ENCODE measurements at regions not wholly inside any gene's neighbourhood (a gene's known extent, or its start where the extent isn't known, plus 50 kb on each side); places are given as distances from the start of the nearest gene placed in this dataset.

DNA sequence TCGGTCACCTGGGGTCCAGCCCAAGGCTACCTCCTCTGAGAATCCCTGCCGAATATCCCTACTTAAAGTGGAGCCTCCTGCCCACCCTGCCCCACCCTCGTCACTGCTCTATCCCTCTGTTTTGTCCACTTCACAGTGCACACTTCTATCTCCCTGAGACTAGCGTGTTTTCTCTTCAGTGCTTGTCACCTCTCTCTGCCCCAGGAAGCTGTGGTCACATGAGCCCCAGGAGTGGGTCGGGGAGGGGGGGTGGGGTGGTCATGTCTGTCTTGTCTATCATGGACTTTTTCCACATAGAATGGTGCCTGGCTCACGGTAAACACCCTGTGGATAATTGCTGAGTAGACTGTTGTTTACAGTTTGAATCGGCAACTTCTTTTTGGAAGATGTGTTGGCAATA is 673.6 kb downstream of the PTPRU start:
- TF ChIP-seq, protein P1, sequence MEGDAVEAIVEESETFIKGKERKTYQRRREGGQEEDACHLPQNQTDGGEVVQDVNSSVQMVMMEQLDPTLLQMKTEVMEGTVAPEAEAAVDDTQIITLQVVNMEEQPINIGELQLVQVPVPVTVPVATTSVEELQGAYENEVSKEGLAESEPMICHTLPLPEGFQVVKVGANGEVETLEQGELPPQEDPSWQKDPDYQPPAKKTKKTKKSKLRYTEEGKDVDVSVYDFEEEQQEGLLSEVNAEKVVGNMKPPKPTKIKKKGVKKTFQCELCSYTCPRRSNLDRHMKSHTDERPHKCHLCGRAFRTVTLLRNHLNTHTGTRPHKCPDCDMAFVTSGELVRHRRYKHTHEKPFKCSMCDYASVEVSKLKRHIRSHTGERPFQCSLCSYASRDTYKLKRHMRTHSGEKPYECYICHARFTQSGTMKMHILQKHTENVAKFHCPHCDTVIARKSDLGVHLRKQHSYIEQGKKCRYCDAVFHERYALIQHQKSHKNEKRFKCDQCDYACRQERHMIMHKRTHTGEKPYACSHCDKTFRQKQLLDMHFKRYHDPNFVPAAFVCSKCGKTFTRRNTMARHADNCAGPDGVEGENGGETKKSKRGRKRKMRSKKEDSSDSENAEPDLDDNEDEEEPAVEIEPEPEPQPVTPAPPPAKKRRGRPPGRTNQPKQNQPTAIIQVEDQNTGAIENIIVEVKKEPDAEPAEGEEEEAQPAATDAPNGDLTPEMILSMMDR (IDR thresholded peaks at IDR 0.05; ENCODE audit: unreplicated experiment): no peak
- no peak for DNase-seq (ENCODE audit: low spot score, unreplicated experiment)
- no peak overlapping the region for H3K27ac Mint-ChIP-seq
- H3K9me3 Mint-ChIP-seq (ENCODE audit: low read depth): no peaks in the 10 kb centered on the region
- peaks cover 7% of the 10 kb centered on the region for H3K27me3 Mint-ChIP-seq
- no peaks in the 10 kb centered on the region for H3K36me3 Mint-ChIP-seq (ENCODE audit: insufficient read depth)
- H3K4me3 Mint-ChIP-seq (ENCODE audit: low read depth): no peak overlapping the region
- H3K4me1 Mint-ChIP-seq (ENCODE audit: low read depth): no peaks in the 10 kb centered on the region

DNA sequence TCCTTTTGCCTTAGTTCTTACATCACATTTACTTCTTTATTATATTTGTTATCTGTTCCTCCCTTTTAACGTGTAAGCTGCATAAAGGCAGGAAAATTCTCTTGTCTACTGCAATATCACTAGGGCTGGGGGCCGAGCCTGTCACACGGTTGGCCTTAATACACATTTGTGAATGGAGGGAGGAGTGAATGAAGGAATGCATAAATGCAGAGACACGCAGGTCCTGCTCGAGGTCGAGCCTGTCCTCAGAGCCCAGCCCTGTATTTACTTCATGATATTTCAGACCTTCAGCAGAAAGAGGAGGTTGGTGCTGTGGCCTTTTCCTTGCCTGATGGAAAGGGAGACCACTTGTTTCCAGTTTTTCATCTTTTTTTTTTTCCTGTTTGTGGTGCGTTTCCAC is 671.3 kb downstream of the PTPRU start:
- DNase-seq (ENCODE audit: low spot score, unreplicated experiment): no peak
- Mint-ChIP-seq H3K4me3 (ENCODE audit: low read depth) (no peak overlapping the region), H3K9me3 (ENCODE audit: low read depth) (no peaks in the 10 kb centered on the region), H3K27ac (no peak overlapping the region), H3K4me1 (ENCODE audit: low read depth) (no peaks in the 10 kb centered on the region), H3K36me3 (ENCODE audit: insufficient read depth) (no peaks in the 10 kb centered on the region), H3K27me3 (peaks cover 8% of the 10 kb centered on the region)
- TF ChIP-seq, protein P1 (IDR thresholded peaks at IDR 0.05; ENCODE audit: unreplicated experiment): no peak

DNA sequence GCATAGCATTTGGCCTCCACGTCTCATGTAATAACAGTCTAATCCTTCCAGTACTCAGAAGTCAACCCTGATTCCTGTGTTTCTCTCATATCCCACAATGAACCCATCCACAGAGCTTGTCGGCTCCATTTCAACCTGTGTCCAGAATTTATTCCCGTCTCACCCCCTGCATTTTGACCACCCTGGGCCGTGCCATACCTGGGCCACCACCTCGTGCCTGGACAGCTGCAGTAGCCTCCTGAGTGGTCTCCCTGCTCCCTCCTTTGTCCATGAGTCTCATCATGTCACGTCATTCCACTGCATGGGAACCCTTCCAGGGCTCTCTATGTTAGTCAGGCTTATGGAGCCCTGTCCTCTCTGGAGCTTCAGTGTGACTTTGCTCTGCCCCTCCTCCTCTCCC is 670.6 kb downstream of the PTPRU start:
- H3K9me3 Mint-ChIP-seq (ENCODE audit: low read depth): no peaks in the 10 kb centered on the region
- H3K4me1 Mint-ChIP-seq (ENCODE audit: low read depth): no peaks in the 10 kb centered on the region
- no peak overlapping the region for H3K4me3 Mint-ChIP-seq (ENCODE audit: low read depth)
- no peak overlapping the region for H3K27ac Mint-ChIP-seq
- TF ChIP-seq, protein P1 (IDR thresholded peaks at IDR 0.05; ENCODE audit: unreplicated experiment): no peak
- no peak for DNase-seq (ENCODE audit: low spot score, unreplicated experiment)
- H3K27me3 Mint-ChIP-seq: peaks cover 10% of the 10 kb centered on the region
- H3K36me3 Mint-ChIP-seq (ENCODE audit: insufficient read depth): no peaks in the 10 kb centered on the region

DNA sequence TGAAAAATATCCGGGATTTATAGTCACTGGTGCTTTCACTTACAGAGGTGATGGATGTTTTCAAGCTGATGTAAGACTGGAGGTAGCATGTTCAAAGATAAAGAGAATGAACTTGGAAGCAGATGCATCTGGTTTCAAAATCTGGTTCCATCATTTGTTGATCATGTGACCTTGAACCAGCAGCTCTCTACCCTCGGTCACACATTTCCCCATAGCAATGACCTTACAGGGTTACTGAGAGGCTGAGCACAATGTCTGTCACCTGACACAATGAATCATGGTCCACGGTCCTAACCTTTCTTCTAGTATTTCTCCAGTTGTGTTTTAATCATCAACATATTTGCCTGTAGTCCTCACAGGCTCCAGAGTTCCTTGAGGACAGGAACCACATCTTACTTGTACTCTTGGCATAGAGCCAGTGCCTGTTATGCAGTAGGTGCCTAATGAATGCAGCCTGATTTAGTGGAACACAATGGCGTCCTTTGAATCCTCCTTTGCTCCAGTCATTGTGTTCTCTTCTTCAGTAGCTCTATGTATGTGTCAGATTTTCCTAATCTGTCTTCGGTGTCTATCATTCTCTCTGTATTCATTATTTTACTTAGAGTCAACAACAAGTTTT is 667.3 kb downstream of the PTPRU start:
- H3K27ac Mint-ChIP-seq: no peak overlapping the region
- peaks cover 17% of the 10 kb centered on the region for H3K27me3 Mint-ChIP-seq
- H3K9me3 Mint-ChIP-seq (ENCODE audit: low read depth): no peaks in the 10 kb centered on the region
- H3K36me3 Mint-ChIP-seq (ENCODE audit: insufficient read depth): no peaks in the 10 kb centered on the region
- no peak for DNase-seq (ENCODE audit: low spot score, unreplicated experiment)
- TF ChIP-seq, protein P1 (IDR thresholded peaks at IDR 0.05; ENCODE audit: unreplicated experiment): no peak
- no peak overlapping the region for H3K4me3 Mint-ChIP-seq (ENCODE audit: low read depth)
- no peaks in the 10 kb centered on the region for H3K4me1 Mint-ChIP-seq (ENCODE audit: low read depth)

DNA sequence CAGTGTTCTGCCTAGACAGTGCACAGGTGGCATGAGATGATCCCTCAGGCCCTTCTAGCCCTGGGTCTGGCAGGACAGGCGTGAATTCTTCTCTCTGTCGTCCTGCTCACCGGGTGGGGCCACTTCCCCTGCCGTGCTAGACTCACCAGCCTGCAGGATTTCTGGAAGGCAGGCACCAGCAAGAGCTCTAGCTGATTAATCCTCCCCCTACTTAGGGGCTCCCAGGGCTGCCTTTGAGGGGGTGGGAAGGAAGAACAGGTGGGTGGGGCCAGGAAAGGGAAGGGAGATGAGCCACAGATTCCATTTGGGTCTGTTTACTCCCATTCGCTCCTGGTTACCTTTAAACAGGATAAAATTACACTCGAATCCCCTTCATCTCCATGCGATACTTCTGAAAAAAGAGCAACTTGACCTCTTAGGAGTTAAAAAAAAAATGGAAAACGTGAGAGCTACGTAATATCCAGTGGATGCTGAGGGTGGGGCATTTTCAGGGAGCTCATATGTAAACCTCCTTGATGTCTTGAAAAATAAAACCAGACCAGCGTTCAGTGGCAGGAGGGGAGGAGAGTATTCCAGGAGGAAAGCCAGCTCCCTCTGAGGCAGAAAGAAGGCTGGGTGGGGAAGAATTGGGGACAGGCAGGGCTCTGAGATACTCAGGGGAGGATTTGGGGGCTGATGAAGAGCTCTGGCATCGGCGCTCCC is 665.5 kb downstream of the PTPRU start:
- no peak overlapping the region for H3K4me3 Mint-ChIP-seq (ENCODE audit: low read depth)
- TF ChIP-seq, protein P1 (IDR thresholded peaks at IDR 0.05; ENCODE audit: unreplicated experiment): no peak
- no peaks in the 10 kb centered on the region for H3K4me1 Mint-ChIP-seq (ENCODE audit: low read depth)
- H3K27ac Mint-ChIP-seq: no peak overlapping the region
- peaks cover 25% of the 10 kb centered on the region for H3K27me3 Mint-ChIP-seq
- no peaks in the 10 kb centered on the region for H3K36me3 Mint-ChIP-seq (ENCODE audit: insufficient read depth)
- no peaks in the 10 kb centered on the region for H3K9me3 Mint-ChIP-seq (ENCODE audit: low read depth)
- no peak for DNase-seq (ENCODE audit: low spot score, unreplicated experiment)

Measured in progenitor cell of endocrine pancreas (in vitro differentiated cells).